Heart left ventricle (tissue), 16 donors: ENCODE measurements at regions not wholly inside any gene's neighbourhood (a gene's known extent, or its start where the extent isn't known, plus 50 kb on each side); places are given as distances from the start of the nearest gene placed in this dataset.
A peak's percentile ranks its signal among the peaks of the same experiment; 100 is the strongest.
"Not testable (repeated sequence)": the region's sequence is repeated elsewhere in the genome, so short reads cannot be mapped to it uniquely, and the experiment has no call there.

Source experiments
- ATAC-seq, 4 donors: fragments of 200-7000 bp; cut with Tn5 transposase; one replicate each; pipeline ENCODE4 v1.9.1; 2020 to 2022; ENCODE audit warnings: moderate library complexity in 4 of 4, mild to moderate bottlenecking in 3 of 4, moderate number of reproducible peaks in 1 of 4
- DNase-seq, 5 donors: peaks; one replicate each; pipeline ENCODE4 v3.0.0-alpha.2; 2020
- H3K27ac ChIP-seq, 12 donors: fragments of 200-600 bp; sonication (generic) in 4 of 12; one replicate each; pipeline versions ENCODE4 v1.5.0 to v1.8.0; 2016 to 2022; ENCODE audit warnings: mild to moderate bottlenecking in 2 of 12
- H3K27me3 ChIP-seq, 9 donors: fragments of 200-600 bp; sonication (generic) in 2 of 9; one replicate each; pipeline versions ENCODE4 v1.5.1 to v1.8.0; 2016 to 2022; ENCODE audit warnings: mild to moderate bottlenecking in 3 of 9
- H3K36me3 ChIP-seq, 9 donors: fragments of 200-600 bp; sonication (generic) in 2 of 9; one replicate each; pipeline versions ENCODE4 v1.5.0 to v1.8.0; 2018 to 2022; ENCODE audit warnings: mild to moderate bottlenecking in 2 of 9
- H3K4me1 ChIP-seq, 12 donors: fragments of 200-600 bp; sonication (generic) in 4 of 12; one replicate each; pipeline versions ENCODE4 v1.5.0 to v1.8.0; 2016 to 2022; ENCODE audit warnings: mild to moderate bottlenecking in 3 of 12
- H3K4me3 ChIP-seq, 12 donors: fragments of 200-600 bp; sonication (generic) in 4 of 12; one replicate each; pipeline versions ENCODE4 v1.5.0 to v1.8.0; 2017 to 2022; ENCODE audit warnings: mild to moderate bottlenecking in 9 of 12, moderate library complexity in 4 of 12
- H3K9me3 ChIP-seq, 12 donors: fragments of 200-600 bp; sonication (generic) in 4 of 12; one replicate each; pipeline versions ENCODE4 v1.5.0 to v1.8.0; 2016 to 2022; ENCODE audit warnings: mild to moderate bottlenecking in 1 of 12
- CTCF ChIP-seq, 12 donors: fragments of 200-600 bp; sonication (generic) in 4 of 12; IDR thresholded peaks; one replicate each; pipeline versions ENCODE4 v1.5.0 to v1.8.0; 2018 to 2022; ENCODE audit warnings: antibody characterized with exemption in 12 of 12, mild to moderate bottlenecking in 5 of 12
- POLR2A ChIP-seq, 2 donors: fragments of 450-650 bp; IDR thresholded peaks; one replicate each; pipeline ENCODE4 v1.6.1; 2017; ENCODE audit warnings: antibody characterized with exemption in 2 of 2, mild to moderate bottlenecking in 2 of 2, moderate library complexity in 2 of 2
- WGBS, 4 donors: extraction: QIAGEN DNeasy Blood & Tissue Kit in 2 of 4; methylation state at CpG; one replicate each; pipeline versions ENCODE4 v1.1.5 to v1.1.7; 2013 to 2018; 5-methylcytosine and 5-hydroxymethylcytosine counted together
- intact Hi-C, 10 donors: fragments of 100-400 bp; cut with DNase I; formaldehyde crosslinking; loops; one replicate each; pipeline versions ENCODE4 v1.11.1 to v1.14.2; 2022
- donor health status: ischemic (EF 13 %, LVEDD 7.1; RV severe dilation, severe dysfunction).
- donor health status: healthy with polysubstance abuse.
- donor health status: DM: no; HTN: yes; CAD: no.
- donor health status: DM: no; HTN: no; CAD: no.
- donor health status: ischemic (EF 25% LVEDD 6.9; RV normal size, moderate dysfunction).
- donor health status: ischemic (EF 25% LVEDD 5.7; RV mildly dilated, moderate dysfunction).
- donor health status: healthy.
- donor health status: DM: yes; HTN: yes; CAD: no.
- donor health status: ischemic (EF 35%, LVEDD 5.7; RV mildly dilated, moderate dysfunction).
- donor health status: nonischemic (EF 11% LVEDD 7.7; RV severe dilation, severe dysfunction).
- donor health status: DM: yes; HTN: yes; CAD: no.
- donor health status: PGD.
- donor health status: ischemic (EF 29% LVEDD 5.4; RV normal size, mild dysfunction).
- donor health status: nonischemic (EF 23%, LVEDD 6.1; RV moderate dilation, normal function).

DNA sequence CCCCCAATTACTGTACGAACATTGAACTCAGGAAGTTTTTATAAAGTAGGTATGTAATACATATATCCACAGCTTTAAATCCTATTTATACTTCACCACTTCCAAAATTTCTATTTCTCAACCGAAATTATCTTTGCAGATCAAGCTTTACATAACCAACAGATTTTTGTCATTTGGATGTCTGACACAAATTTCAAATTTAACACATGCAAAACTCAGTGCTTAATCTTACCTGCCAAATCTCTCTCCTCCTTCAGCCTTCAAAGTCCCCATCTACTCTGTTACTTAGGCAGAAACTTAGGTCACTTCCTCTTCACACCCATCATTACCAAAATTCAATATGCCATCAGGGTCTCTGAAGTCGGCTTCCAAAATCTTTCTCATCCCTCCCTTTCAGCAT lies 990.1 kb upstream of the NRXN1 start:
- no peaks in the 10 kb centered on the region for H3K4me1 ChIP-seq
- intact Hi-C loops = loop anchor here in 1 of 10 donors (5.0 kb wide), 1 partner anchor 70 kb away; no protein-coding TSS in a partner anchor
- TF ChIP-seq CTCF (IDR thresholded peaks at IDR 0.05) (no peak), POLR2A (IDR thresholded peaks at IDR 0.05) (no peak)
- 81 to 87% (median 82%) methylated on average over 3 of the region's 3 CpGs for WGBS, 4 donors
- H3K36me3 ChIP-seq = no peaks in the 10 kb centered on the region
- H3K27ac ChIP-seq = no peak overlapping the region
- H3K4me3 ChIP-seq = no peak overlapping the region
- no peaks in the 10 kb centered on the region for H3K27me3 ChIP-seq
- H3K9me3 ChIP-seq = no peaks in the 10 kb centered on the region
- ATAC-seq (no peak), DNase-seq (no peak)

- no peaks in the 10 kb centered on the region for H3K4me1 ChIP-seq
- no peak overlapping the region for H3K4me3 ChIP-seq
- no peak overlapping the region for H3K27ac ChIP-seq
- H3K27me3 ChIP-seq = no peaks in the 10 kb centered on the region
- no peaks in the 10 kb centered on the region for H3K36me3 ChIP-seq
- H3K9me3 ChIP-seq = peaks cover 0 to 13% (median 0%) of the 10 kb centered on the region in 12 donors
- ATAC-seq = no peak
- DNase-seq = no peak
- TF ChIP-seq CTCF (IDR thresholded peaks at IDR 0.05) (no peak), POLR2A (IDR thresholded peaks at IDR 0.05) (no peak)
- intact Hi-C loops = no loop called here
- 82 to 92% (median 89%) methylated on average over 7 of the region's 7 CpGs for WGBS, 4 donors
These were observed 985.8 kb upstream of the NRXN1 start for GRCh38 chr2:52017646-52018235.

- H3K4me1 ChIP-seq, H3K27me3 ChIP-seq, H3K9me3 ChIP-seq, intact Hi-C loops, H3K27ac ChIP-seq, H3K4me3 ChIP-seq, H3K36me3 ChIP-seq, ATAC-seq: not testable (repeated sequence)
- 96 to 97% (median 96%) methylated on average over 7 to 32 of the region's 32 CpGs for WGBS, 4 donors
- DNase-seq = peak in 1 of 5 donors; percentile 46
These were observed 975.0 kb upstream of the NRXN1 start for GRCh38 chr2:52006821-52007366.

DNA sequence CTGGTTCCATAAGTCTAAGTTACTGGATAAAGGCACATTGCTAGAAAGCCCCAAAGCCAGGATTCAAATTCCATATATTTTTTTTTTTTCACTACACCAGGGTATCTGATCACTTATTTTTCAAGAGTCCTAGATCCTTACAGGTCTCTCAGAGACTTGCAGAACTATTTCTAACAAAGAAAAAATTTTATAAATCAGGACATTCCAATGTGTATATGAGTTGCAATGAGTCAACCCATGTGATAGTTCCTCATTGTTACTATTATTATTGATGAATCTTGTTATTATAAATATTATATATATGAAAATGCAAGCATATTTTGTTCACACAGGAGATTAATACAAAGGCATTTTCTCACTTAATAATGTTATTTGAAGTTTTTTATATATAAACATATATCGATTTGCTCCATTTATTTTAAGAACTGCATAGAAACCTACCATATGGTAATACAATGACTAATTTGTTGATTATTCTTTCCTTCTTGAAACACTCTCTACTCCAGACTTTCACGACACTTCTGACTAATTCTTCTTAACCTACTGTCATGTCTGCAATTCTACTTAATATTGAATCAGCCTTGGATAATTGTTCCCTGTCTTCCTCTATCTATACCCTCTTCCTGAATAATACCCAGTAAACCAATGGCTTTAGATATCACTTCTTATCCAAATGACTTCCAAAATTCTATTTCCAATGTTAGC lies 968.4 kb upstream of the NRXN1 start:
- H3K9me3 ChIP-seq = peaks cover 0 to 8% (median 0%) of the 10 kb centered on the region in 12 donors
- no peaks in the 10 kb centered on the region for H3K36me3 ChIP-seq
- no peak overlapping the region for H3K4me3 ChIP-seq
- peaks cover 0 to 6% (median 0%) of the 10 kb centered on the region in 12 donors for H3K4me1 ChIP-seq
- intact Hi-C loops = no loop called here
- no peak for ATAC-seq
- H3K27me3 ChIP-seq = no peaks in the 10 kb centered on the region
- no peak for DNase-seq
- H3K27ac ChIP-seq = no peak overlapping the region
- TF ChIP-seq POLR2A (IDR thresholded peaks at IDR 0.05) = no peak
- TF ChIP-seq CTCF (IDR thresholded peaks at IDR 0.05) = no peak
- WGBS, 4 donors = 82 to 88% (median 87%) methylated on average over 2 of the region's 2 CpGs
